Body of pancreas (tissue), 4 donors: ENCODE measurements at regions not wholly inside any gene's neighbourhood (a gene's known extent, or its start where the extent isn't known, plus 50 kb on each side); places are given as distances from the start of the nearest gene placed in this dataset.

ENCODE experiments used
- ATAC-seq: fragments of 150-250 bp; one replicate; pipeline ENCODE4 v1.9.1; 2016
- DNase-seq, 4 donors: peaks; one replicate each; pipeline ENCODE4 v3.0.0-alpha.2; 2019
- H3K27ac ChIP-seq, 4 donors: fragments of 200-600 bp; sonication (generic); 1 replicate in 3 of 4; 2 replicates in 1 of 4; pipeline versions ENCODE4 v1.5.1 to v1.6.1; 2016 to 2019; ENCODE audit warnings: mild to moderate bottlenecking in 1 of 4, mixed read lengths in 1 of 4, moderate library complexity in 1 of 4
- H3K27me3 ChIP-seq, 2 donors: fragments of 200-600 bp; sonication (generic); one replicate each; pipeline ENCODE4 v1.6.0; 2016; ENCODE audit warnings: mild to moderate bottlenecking in 1 of 2
- H3K36me3 ChIP-seq, 2 donors: fragments of 200-600 bp; sonication (generic); replicated peaks in 1 of 2; 2 replicates each; pipeline ENCODE4 v1.5.1; 2016; ENCODE audit warnings: low read depth in 2 of 2; ENCODE audit not compliant: insufficient read depth in 1 of 2
- H3K4me1 ChIP-seq: fragments of 200-600 bp; sonication (generic); one replicate; pipeline ENCODE4 v1.6.0; 2016
- H3K4me3 ChIP-seq, 2 donors: fragments of 200-600 bp; sonication (generic); 1 replicate in 1 of 2; 2 replicates in 1 of 2; pipeline ENCODE4 v1.5.1; 2016 to 2019
- H3K9me3 ChIP-seq, 3 donors: fragments of 200-600 bp; sonication (generic); 1 replicate in 2 of 3; 2 replicates in 1 of 3; pipeline ENCODE4 v1.5.1; 2016
- CTCF ChIP-seq, 7 experiments: fragments of 450-650 bp in 4 of 7; fragments of 200-600 bp in 3 of 7; sonication (generic) in 3 of 7; IDR thresholded peaks; one replicate each; pipeline ENCODE4 v1.5.1; 2016 to 2019; ENCODE audit warnings: antibody characterized with exemption in 7 of 7
- POLR2A ChIP-seq, 3 donors: fragments of 450-650 bp; IDR thresholded peaks; one replicate each; pipeline ENCODE4 v1.6.1; 2016; ENCODE audit warnings: antibody characterized with exemption in 3 of 3, mild to moderate bottlenecking in 2 of 3
- WGBS, 2 donors: methylation state at CpG; one replicate each; pipeline ENCODE4 v1.1.5; 2017; 5-methylcytosine and 5-hydroxymethylcytosine counted together
- intact Hi-C: fragments of 100-400 bp; cut with DNase I; formaldehyde crosslinking; loops from one replicate; pipeline ENCODE4 v1.15.1; 2023

GRCh38 chr7:157471259-157472125 lies 134.7 kb downstream of the DNAJB6 start:
- TF ChIP-seq CTCF (IDR thresholded peaks at IDR 0.05) (no peak), POLR2A (IDR thresholded peaks at IDR 0.05) (no peak)
- H3K4me1 ChIP-seq = no peaks in the 10 kb centered on the region
- no peaks in the 10 kb centered on the region for H3K27me3 ChIP-seq
- no peak overlapping the region for H3K27ac ChIP-seq
- no peak overlapping the region for H3K4me3 ChIP-seq
- intact Hi-C loops = no loop called here
- no peaks in the 10 kb centered on the region for H3K9me3 ChIP-seq
- 68 to 87% methylated on average over 10 to 11 of the region's 11 CpGs for WGBS, 2 donors
- DNase-seq (no peak), ATAC-seq (no peak)
- no peaks in the 10 kb centered on the region for H3K36me3 ChIP-seq

- DNase-seq (no peak), ATAC-seq (no peak)
- 64 to 68% methylated on average over 10 of the region's 10 CpGs for WGBS, 2 donors
- no peaks in the 10 kb centered on the region for H3K27me3 ChIP-seq
- no peaks in the 10 kb centered on the region for H3K9me3 ChIP-seq
- H3K36me3 ChIP-seq = no peaks in the 10 kb centered on the region
- no peak overlapping the region for H3K4me3 ChIP-seq
- no peak for TF ChIP-seq POLR2A (IDR thresholded peaks at IDR 0.05)
- TF ChIP-seq CTCF (IDR thresholded peaks at IDR 0.05) = no peak
- no peaks in the 10 kb centered on the region for H3K4me1 ChIP-seq
- H3K27ac ChIP-seq = no peak overlapping the region
- intact Hi-C loops = no loop called here
Measured at GRCh38 chr7:157472311-157473050, 135.7 kb downstream of the DNAJB6 start.

GRCh38 chr7:157473051-157473569 lies 136.3 kb downstream of the DNAJB6 start:
- ATAC-seq (no peak), DNase-seq (no peak)
- Histone ChIP-seq H3K27ac (no peak overlapping the region), H3K9me3 (no peaks in the 10 kb centered on the region), H3K4me3 (no peak overlapping the region), H3K36me3 (no peaks in the 10 kb centered on the region), H3K27me3 (no peaks in the 10 kb centered on the region), H3K4me1 (no peaks in the 10 kb centered on the region)
- intact Hi-C loops = no loop called here
- WGBS, 2 donors = 61 to 64% methylated on average over 4 of the region's 4 CpGs
- TF ChIP-seq CTCF (IDR thresholded peaks at IDR 0.05) (no peak), POLR2A (IDR thresholded peaks at IDR 0.05) (no peak)

GRCh38 chr7:157474685-157475084 lies 137.9 kb downstream of the DNAJB6 start:
- ATAC-seq = no peak

More at GRCh38 chr7:157474685-157475084, 137.9 kb downstream of the DNAJB6 start:
- Histone ChIP-seq H3K4me1 (no peaks in the 10 kb centered on the region), H3K9me3 (no peaks in the 10 kb centered on the region), H3K27me3 (no peaks in the 10 kb centered on the region), H3K36me3 (no peaks in the 10 kb centered on the region), H3K27ac (no peak overlapping the region), H3K4me3 (no peak overlapping the region)
- peak in 1 of 4 donors; percentile 6 for DNase-seq
- intact Hi-C loops = no loop called here
- 37 to 64% methylated on average over 4 to 12 of the region's 12 CpGs for WGBS, 2 donors
- TF ChIP-seq CTCF (IDR thresholded peaks at IDR 0.05) = no peak
- no peak for TF ChIP-seq POLR2A (IDR thresholded peaks at IDR 0.05)
